ENCODE measurements at regions not wholly inside any gene's neighbourhood (a gene's known extent, or its start where the extent isn't known, plus 50 kb on each side); places are given as distances from the start of the nearest gene placed in this dataset.

GRCh38 chrX:10842646-10843045 is 222.3 kb upstream of the MID1 start:
- no peaks in the 10 kb centered on the region for H3K9me2 ChIP-seq (replicated peaks; ENCODE audit: control insufficient read depth, low read length)
- H3K4me1 ChIP-seq (ENCODE audit: control insufficient read depth, low read length): no peaks in the 10 kb centered on the region
- H3K27ac ChIP-seq (ENCODE audit: low read depth, low read length): no peak overlapping the region
- H3K36me3 ChIP-seq (ENCODE audit: control insufficient read depth, low read length): no peaks in the 10 kb centered on the region
- H3K4me3 ChIP-seq (ENCODE audit: low read length): no peak overlapping the region
- H3K79me2 ChIP-seq (ENCODE audit: control insufficient read depth, low read length): no peaks in the 10 kb centered on the region
- TF ChIP-seq EZH2phosphoT487 (IDR thresholded peaks at IDR 0.05; ENCODE audit: borderline replicate concordance, low read length): no peak
- no peak for TF ChIP-seq CTCF (IDR thresholded peaks at IDR 0.05; ENCODE audit: low read depth, low read length, poor library complexity, severe bottlenecking)
- H3K27me3 ChIP-seq (ENCODE audit: control insufficient read depth, low read length): no peaks in the 10 kb centered on the region
- H3F3A ChIP-seq (ENCODE audit: control insufficient read depth, insufficient read depth): no peaks in the 10 kb centered on the region
- no peaks in the 10 kb centered on the region for H4K20me1 ChIP-seq (ENCODE audit: control insufficient read depth, insufficient read depth, low read depth, low read length)
- no peaks in the 10 kb centered on the region for H3K9me3 ChIP-seq (ENCODE audit: control insufficient read depth, insufficient read depth, low read length)
- H3K4me2 ChIP-seq (ENCODE audit: low read length): no peak overlapping the region

- Histone ChIP-seq H3K4me1 (ENCODE audit: control insufficient read depth, low read length) (no peaks in the 10 kb centered on the region), H3K4me2 (ENCODE audit: low read length) (no peak overlapping the region), H3K9me2 (replicated peaks; ENCODE audit: control insufficient read depth, low read length) (no peaks in the 10 kb centered on the region), H3K36me3 (ENCODE audit: control insufficient read depth, low read length) (no peaks in the 10 kb centered on the region), H3K4me3 (ENCODE audit: low read length) (no peak overlapping the region), H3K79me2 (ENCODE audit: control insufficient read depth, low read length) (no peaks in the 10 kb centered on the region), H3K27me3 (ENCODE audit: control insufficient read depth, low read length) (no peaks in the 10 kb centered on the region), H4K20me1 (ENCODE audit: control insufficient read depth, insufficient read depth, low read depth, low read length) (no peaks in the 10 kb centered on the region), H3K9me3 (ENCODE audit: control insufficient read depth, insufficient read depth, low read length) (no peaks in the 10 kb centered on the region), H3K27ac (ENCODE audit: low read depth, low read length) (no peak overlapping the region), H3F3A (ENCODE audit: control insufficient read depth, insufficient read depth) (no peaks in the 10 kb centered on the region)
- TF ChIP-seq EZH2phosphoT487 (IDR thresholded peaks at IDR 0.05; ENCODE audit: borderline replicate concordance, low read length) (no peak), CTCF (IDR thresholded peaks at IDR 0.05; ENCODE audit: low read depth, low read length, poor library complexity, severe bottlenecking) (no peak)
Observed at GRCh38 chrX:10847333-10847732, 226.9 kb upstream of the MID1 start.

GRCh38 chrX:10851809-10852208 is 231.4 kb upstream of the MID1 start:
- H4K20me1 ChIP-seq (ENCODE audit: control insufficient read depth, insufficient read depth, low read depth, low read length): no peaks in the 10 kb centered on the region
- no peak overlapping the region for H3K4me3 ChIP-seq (ENCODE audit: low read length)
- no peaks in the 10 kb centered on the region for H3F3A ChIP-seq (ENCODE audit: control insufficient read depth, insufficient read depth)
- no peaks in the 10 kb centered on the region for H3K4me1 ChIP-seq (ENCODE audit: control insufficient read depth, low read length)
- no peaks in the 10 kb centered on the region for H3K9me3 ChIP-seq (ENCODE audit: control insufficient read depth, insufficient read depth, low read length)
- no peaks in the 10 kb centered on the region for H3K36me3 ChIP-seq (ENCODE audit: control insufficient read depth, low read length)
- H3K27me3 ChIP-seq (ENCODE audit: control insufficient read depth, low read length): no peaks in the 10 kb centered on the region
- H3K27ac ChIP-seq (ENCODE audit: low read depth, low read length): no peak overlapping the region
- TF ChIP-seq CTCF (IDR thresholded peaks at IDR 0.05; ENCODE audit: low read depth, low read length, poor library complexity, severe bottlenecking) (no peak), EZH2phosphoT487 (IDR thresholded peaks at IDR 0.05; ENCODE audit: borderline replicate concordance, low read length) (no peak)
- H3K9me2 ChIP-seq (replicated peaks; ENCODE audit: control insufficient read depth, low read length): no peaks in the 10 kb centered on the region
- no peak overlapping the region for H3K4me2 ChIP-seq (ENCODE audit: low read length)
- H3K79me2 ChIP-seq (ENCODE audit: control insufficient read depth, low read length): no peaks in the 10 kb centered on the region

GRCh38 chrX:10854594-10854993 is 234.2 kb upstream of the MID1 start:
- Histone ChIP-seq H3K36me3 (ENCODE audit: control insufficient read depth, low read length) (no peaks in the 10 kb centered on the region), H4K20me1 (ENCODE audit: control insufficient read depth, insufficient read depth, low read depth, low read length) (no peaks in the 10 kb centered on the region), H3K4me1 (ENCODE audit: control insufficient read depth, low read length) (no peaks in the 10 kb centered on the region), H3K4me3 (ENCODE audit: low read length) (no peak overlapping the region), H3K9me2 (replicated peaks; ENCODE audit: control insufficient read depth, low read length) (no peaks in the 10 kb centered on the region), H3K4me2 (ENCODE audit: low read length) (no peak overlapping the region), H3K27me3 (ENCODE audit: control insufficient read depth, low read length) (no peaks in the 10 kb centered on the region), H3K9me3 (ENCODE audit: control insufficient read depth, insufficient read depth, low read length) (no peaks in the 10 kb centered on the region), H3K79me2 (ENCODE audit: control insufficient read depth, low read length) (no peaks in the 10 kb centered on the region), H3F3A (ENCODE audit: control insufficient read depth, insufficient read depth) (no peaks in the 10 kb centered on the region), H3K27ac (ENCODE audit: low read depth, low read length) (no peak overlapping the region)
- TF ChIP-seq CTCF (IDR thresholded peaks at IDR 0.05; ENCODE audit: low read depth, low read length, poor library complexity, severe bottlenecking) (no peak), EZH2phosphoT487 (IDR thresholded peaks at IDR 0.05; ENCODE audit: borderline replicate concordance, low read length) (no peak)

All from DOHH2 (cell line).